RPMI8226 (cell line): ENCODE measurements at regions not wholly inside any gene's neighbourhood (a gene's known extent, or its start where the extent isn't known, plus 50 kb on each side); places are given as distances from the start of the nearest gene placed in this dataset.
A peak's percentile ranks its signal among the peaks of the same experiment; 100 is the strongest.

Experiments used
- DNase-seq: peaks from one replicate; pipeline ENCODE4 v3.0.0-alpha.2; 2015

DNA sequence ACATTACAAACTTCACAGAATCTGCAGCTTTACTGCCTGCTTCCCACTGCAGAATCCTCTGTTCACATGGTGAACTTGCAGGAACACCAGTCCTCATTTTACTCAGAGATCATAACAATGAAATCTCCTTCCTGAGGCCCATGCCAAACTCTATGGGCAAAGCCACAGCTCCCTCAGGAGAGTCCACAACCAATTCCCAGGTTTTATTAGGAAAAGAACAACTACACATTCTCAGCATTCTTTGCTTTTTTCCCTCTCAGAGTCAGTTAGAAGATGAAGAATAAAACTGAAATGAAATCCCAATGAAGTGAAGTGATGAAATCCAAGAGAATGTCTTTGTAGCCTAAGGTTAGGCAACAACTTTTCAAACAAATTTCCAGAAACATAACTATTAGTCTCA lies 233.7 kb downstream of the DSEL start:
- DNase-seq = no peak

DNA sequence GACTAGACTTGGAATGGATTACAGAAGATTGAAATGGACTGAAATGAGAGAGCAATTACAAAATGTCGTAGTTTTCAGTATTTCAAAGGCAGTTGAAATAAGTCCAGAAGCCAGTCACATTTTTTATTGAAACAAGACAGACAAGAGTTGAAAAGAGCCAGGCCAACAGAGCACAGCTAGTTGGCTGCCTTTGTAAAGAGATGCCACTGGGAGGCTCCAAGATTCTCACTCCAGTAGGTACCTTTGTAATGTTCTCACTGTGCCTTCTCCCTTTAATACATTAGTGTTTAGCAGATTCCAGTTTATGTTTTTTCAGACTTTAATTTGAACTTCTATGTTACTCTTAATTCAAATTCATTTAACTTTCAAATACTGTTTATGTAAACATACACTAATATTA lies 234.8 kb downstream of the DSEL start:
- DNase-seq = no peak

- DNase-seq = no peak
These were observed 235.9 kb downstream of the DSEL start for GRCh38 chr18:67280486-67281242.

DNA sequence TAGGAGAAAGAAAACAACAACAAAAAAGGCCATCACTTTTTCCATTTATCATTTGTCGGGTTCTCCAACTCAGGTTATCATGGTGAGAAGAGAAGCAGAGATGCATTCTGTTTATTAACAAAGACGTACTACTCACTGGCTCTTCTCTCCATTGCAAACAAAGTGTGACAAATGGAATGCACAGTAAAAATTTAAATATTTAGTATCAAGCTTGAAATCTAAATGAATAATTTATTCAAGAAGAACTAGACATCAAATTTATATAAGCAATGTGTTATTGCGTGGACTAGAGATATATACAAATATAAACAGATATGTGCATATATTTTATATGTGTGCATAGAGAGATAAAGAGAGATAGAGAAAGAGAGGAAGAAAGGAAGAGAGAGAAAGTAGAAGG lies 236.5 kb downstream of the DSEL start:
- no peak for DNase-seq

- DNase-seq = no peak
These were observed 237.5 kb downstream of the DSEL start for GRCh38 chr18:67278984-67279383.

DNA sequence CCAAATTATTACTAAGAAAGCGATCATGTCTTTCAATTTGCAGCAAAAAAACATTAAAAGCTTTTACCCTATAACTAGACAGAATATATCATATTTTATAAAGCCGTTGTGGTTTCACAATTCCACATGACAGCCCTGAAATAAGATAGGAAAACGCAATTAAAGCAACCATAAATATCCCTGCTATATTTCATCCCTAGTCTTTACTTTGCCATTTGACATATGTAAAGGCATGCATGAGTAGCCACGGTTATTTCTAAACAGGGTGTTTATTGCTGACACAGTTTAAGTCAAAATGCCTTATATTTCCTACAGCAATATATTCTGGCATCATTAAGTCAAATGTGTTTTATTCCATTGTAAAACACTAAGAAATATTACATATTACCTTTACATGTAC lies 239.9 kb downstream of the DSEL start:
- DNase-seq = no peak

- DNase-seq = no peak
These were observed 243.2 kb downstream of the DSEL start for GRCh38 chr18:67273288-67273687.

- DNase-seq = no peak
These were observed 247.3 kb downstream of the DSEL start for GRCh38 chr18:67269206-67269605.

DNA sequence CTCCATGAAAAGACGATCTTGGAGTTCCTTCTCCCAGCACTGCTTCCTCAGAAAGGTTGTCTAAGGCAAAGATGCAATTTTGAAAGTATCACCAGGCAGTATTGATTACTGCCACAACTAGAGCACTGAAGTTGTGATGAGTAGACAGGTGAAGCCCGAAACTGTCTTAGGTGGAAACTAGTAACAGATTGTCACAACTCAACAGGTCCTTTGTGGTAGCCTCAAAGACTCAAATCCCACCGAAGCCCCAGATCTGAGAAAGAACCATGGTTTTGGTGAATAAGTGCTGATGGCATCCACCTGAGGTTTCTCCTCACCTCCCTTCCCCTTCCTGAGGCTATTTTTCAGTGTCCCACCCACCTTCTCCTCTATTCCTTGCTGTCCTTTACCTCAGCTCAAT lies 248.0 kb downstream of the DSEL start:
- no peak for DNase-seq

GRCh38 chr18:67266246-67267237 lies 250.0 kb downstream of the DSEL start:
- no peak for DNase-seq

DNA sequence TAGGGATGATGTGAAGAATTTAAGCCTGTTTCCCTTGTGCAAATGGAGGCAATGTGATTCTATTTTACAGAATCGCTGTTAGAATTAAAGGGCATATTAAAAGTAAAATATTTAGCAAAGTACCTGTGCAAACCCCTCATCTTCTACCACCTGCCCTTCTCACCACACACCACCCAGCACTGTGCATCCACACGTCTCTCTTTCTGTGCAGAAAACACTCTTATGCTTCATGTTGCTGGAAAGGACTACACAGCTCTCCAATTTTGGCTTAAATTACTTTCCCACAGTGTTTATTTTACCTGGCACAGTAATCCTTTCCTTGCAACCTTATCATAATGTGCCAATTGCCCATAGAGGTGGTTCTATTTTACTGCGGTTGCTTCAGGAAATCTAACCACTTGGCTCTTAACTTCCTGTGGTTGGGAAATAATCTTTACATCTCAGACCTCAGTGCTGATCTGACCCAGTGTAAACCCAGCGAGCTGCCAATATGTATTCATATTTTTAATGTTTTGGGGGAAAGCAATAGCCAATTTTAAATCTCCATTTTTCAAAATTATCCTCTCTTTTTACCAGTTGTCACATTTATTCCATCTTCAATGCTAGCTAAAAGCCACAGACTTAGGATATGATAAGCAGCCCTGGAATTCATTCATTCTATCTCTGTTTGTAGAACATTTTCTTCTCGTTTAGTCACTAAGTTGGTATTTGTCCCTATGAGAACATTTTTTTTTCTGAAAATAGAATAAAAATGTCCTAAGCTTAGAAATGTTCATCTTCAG lies 250.9 kb downstream of the DSEL start:
- no peak for DNase-seq

GRCh38 chr18:67261931-67262552 lies 254.5 kb downstream of the DSEL start:
- peak; percentile 10 for DNase-seq

- DNase-seq = no peak
These were observed 255.7 kb downstream of the DSEL start for GRCh38 chr18:67260841-67261240.

DNA sequence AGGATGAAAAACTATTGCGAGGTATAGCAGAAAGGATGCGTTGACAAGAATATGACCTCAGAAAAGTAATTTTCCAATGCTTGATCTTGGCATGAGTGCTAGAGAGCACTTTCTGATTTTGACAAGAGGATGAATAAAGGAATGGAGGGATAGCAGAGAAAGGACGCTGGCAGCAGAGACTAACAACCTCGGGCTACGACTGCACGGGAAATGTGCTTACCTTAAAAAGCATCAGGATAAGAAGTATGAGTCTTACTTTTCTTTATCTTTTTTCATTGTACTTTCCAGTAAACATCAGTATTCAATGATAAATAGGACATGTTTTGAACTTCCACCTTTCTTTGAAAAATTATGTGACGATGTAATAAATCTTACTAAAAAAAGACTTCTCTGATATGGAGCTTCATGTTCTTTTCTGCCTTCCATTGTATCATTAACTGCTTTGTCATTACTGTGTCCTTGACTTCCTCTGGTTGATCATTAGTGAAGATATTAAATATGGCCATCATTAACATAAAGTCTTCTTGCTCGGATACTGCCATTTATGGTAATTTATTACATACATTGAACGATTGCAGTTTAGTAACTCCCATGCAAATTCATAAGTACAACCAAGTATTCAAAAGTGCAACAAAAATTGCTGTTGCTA lies 265.6 kb downstream of the DSEL start:
- DNase-seq = no peak

DNA sequence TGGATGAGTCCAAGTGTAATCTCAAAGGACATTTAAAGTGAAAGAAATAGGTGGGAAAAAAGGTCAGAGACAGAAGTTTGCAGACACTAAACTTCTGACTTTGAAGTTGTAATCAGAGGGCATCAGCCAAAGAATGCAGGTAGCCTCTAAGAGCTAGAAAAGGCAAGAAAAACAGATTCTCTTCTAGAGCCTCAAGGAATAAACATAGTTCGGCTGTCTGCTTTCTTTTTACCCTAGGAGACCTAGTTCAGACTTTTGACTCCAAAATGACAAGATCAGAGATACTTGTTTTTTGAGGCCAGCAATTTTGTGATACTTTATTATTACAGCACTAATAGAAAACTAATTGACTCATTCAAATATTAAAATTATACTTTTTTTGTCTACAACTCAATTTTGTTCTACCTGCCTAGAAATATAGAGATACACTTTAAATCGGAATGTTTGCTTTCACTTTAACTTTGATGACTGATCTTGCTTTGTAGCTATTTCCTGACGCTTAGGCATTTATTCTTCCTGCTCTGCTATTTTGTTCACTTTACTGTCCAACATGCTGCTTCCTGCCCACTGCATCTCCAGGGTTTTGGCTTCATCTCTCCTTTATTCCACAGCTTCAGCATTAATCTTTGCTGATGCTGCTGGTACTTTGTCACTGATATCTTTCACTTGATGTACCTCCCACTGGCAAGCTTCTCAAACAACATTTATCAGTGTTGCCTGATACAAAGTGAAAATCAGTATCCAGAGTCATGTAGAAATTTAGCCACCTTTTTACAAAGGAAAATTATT lies 272.5 kb downstream of the DSEL start:
- DNase-seq = no peak

- DNase-seq = no peak
These were observed 274.5 kb downstream of the DSEL start for GRCh38 chr18:67242001-67242400.

DNA sequence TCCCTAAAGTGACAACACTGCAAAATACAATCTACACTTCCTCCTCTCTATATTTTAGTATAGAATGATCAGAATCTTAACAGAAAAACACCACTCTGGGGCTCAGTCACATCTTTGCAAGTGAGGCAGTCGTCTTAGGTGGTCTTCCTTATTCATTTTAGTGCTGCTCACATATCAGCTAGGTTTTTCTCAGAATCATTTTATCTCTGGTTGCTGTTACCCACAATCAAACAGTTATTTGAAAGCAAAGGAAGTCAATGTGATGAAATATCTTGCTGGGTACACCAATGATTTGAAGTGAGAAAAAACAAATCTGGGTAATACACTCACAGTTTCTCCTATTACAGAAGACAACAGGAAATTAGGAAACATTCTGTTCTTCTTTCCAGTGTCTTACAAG lies 275.2 kb downstream of the DSEL start:
- DNase-seq = no peak

GRCh38 chr18:67239826-67240225 lies 276.7 kb downstream of the DSEL start:
- DNase-seq = no peak

- DNase-seq = no peak
These were observed 283.5 kb downstream of the DSEL start for GRCh38 chr18:67232991-67233390.

- no peak for DNase-seq
These were observed 284.1 kb downstream of the DSEL start for GRCh38 chr18:67232406-67232805.

DNA sequence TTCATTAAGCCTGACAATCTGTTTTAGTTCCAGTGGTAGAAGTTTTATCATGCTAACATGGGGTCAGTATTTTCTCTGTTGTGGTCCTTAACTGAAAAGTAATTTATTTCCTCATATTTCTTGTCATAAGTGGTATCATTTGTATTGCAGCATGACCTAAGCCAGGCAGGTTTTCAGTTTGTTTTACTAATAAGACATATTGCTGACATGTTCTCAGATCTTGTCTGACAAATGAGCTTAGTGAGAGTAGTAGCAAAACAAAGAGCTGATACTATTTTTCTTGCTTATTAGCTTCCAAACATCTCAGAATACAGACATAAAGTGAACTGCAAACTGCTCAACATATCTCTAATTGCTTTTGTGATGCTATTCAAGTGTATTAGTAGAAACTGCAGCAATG lies 293.6 kb downstream of the DSEL start:
- DNase-seq = no peak
